Neural cell (in vitro differentiated cells): ENCODE measurements at regions not wholly inside any gene's neighbourhood (a gene's known extent, or its start where the extent isn't known, plus 50 kb on each side); places are given as distances from the start of the nearest gene placed in this dataset.

ENCODE experiments used
- H2AFZ ChIP-seq: fragments of 200-600, 300-800 bp; sonication (generic), shearing (Covaris generic); 2 replicates; pipeline ENCODE4 v1.6.0; 2014; ENCODE audit warnings: low read depth, mild to moderate bottlenecking, antibody characterized with exemption, low read length, moderate library complexity
- H3F3A ChIP-seq: fragments of 200-600 bp; shearing (Covaris generic); 2 replicates; pipeline ENCODE4 v1.6.1; 2016; ENCODE audit warnings: mild to moderate bottlenecking, moderate library complexity, mixed read lengths, antibody characterized with exemption, low read length; ENCODE audit not compliant: insufficient read depth, poor library complexity, severe bottlenecking
- H3K27ac ChIP-seq: fragments of 200-600, 300-800 bp; sonication (generic), shearing (Covaris generic); 2 replicates; pipeline ENCODE4 v1.5.1; 2014; ENCODE audit warnings: mild to moderate bottlenecking, low read length, moderate library complexity
- H3K27me3 ChIP-seq: fragments of 300-800, 200-600 bp; sonication (generic), shearing (Covaris generic); 2 replicates; pipeline ENCODE4 v1.6.0; 2014; ENCODE audit warnings: mild to moderate bottlenecking, low read depth, low read length, moderate library complexity; ENCODE audit not compliant: insufficient read depth
- H3K36me3 ChIP-seq: fragments of 300-800, 200-600 bp; sonication (generic), shearing (Covaris generic); 2 replicates; pipeline ENCODE4 v1.5.1; 2014; ENCODE audit warnings: mild to moderate bottlenecking, antibody characterized with exemption, low read length, moderate library complexity; ENCODE audit not compliant: insufficient read depth
- H3K4me2 ChIP-seq: fragments of 300-800, 200-600 bp; sonication (generic), shearing (Covaris generic); 2 replicates; pipeline ENCODE4 v1.6.0; 2014; ENCODE audit warnings: mild to moderate bottlenecking, low read length
- H3K4me3 ChIP-seq: fragments of 300-800, 200-600 bp; sonication (generic), shearing (Covaris generic); 2 replicates; pipeline ENCODE4 v1.5.1; 2014; ENCODE audit warnings: mild to moderate bottlenecking, low read length, moderate library complexity
- H3K79me2 ChIP-seq: fragments of 200-600 bp; shearing (Covaris generic); replicated peaks from 2 replicates; pipeline ENCODE4 v1.6.0; 2014; ENCODE audit warnings: mild to moderate bottlenecking, low read length, moderate library complexity; ENCODE audit not compliant: insufficient read depth
- H3K9ac ChIP-seq: fragments of 300-800, 200-600 bp; sonication (generic), shearing (Covaris generic); 2 replicates; pipeline ENCODE4 v1.6.1; 2016; ENCODE audit warnings: mild to moderate bottlenecking, low read length, mixed read lengths
- H3K9me2 ChIP-seq: fragments of 200-600 bp; shearing (Covaris generic); 2 replicates; pipeline ENCODE4 v1.6.1; 2016; ENCODE audit warnings: mild to moderate bottlenecking, low read length, mixed read lengths; ENCODE audit not compliant: insufficient read depth
- H3K9me3 ChIP-seq: fragments of 200-600, 300-800 bp; sonication (generic), shearing (Covaris generic); 2 replicates; pipeline ENCODE4 v1.6.1; 2016; ENCODE audit warnings: mild to moderate bottlenecking, mixed run types, low read length, moderate library complexity, mixed read lengths
- H4K20me1 ChIP-seq: fragments of 200-600 bp; shearing (Covaris generic); 2 replicates; pipeline ENCODE4 v1.6.1; 2016; ENCODE audit warnings: mild to moderate bottlenecking, mixed run types; ENCODE audit not compliant: insufficient read depth
- CTCF ChIP-seq: fragments of 450-650 bp; IDR thresholded peaks from 2 replicates; pipeline ENCODE4 v1.5.1; 2014; ENCODE audit warnings: antibody characterized with exemption, mild to moderate bottlenecking, moderate library complexity; ENCODE audit not compliant: poor library complexity, severe bottlenecking
- EP300 ChIP-seq: fragments of 450-650 bp; conservative IDR thresholded peaks from 2 replicates; pipeline ENCODE4 v1.6.1; 2014; ENCODE audit warnings: antibody characterized with exemption, mild to moderate bottlenecking, moderate library complexity; ENCODE audit not compliant: poor library complexity, severe bottlenecking
- EZH2 ChIP-seq: fragments of 200-600, 300-800 bp; shearing (Covaris generic), sonication (generic); IDR thresholded peaks from 2 replicates; pipeline ENCODE4 v1.6.1; 2014; ENCODE audit warnings: antibody characterized with exemption, low read length, borderline replicate concordance, mild to moderate bottlenecking; ENCODE audit not compliant: insufficient read depth, poor library complexity, severe bottlenecking
- MXI1 ChIP-seq: fragments of 450-650 bp; conservative IDR thresholded peaks from 2 replicates; pipeline ENCODE4 v1.6.1; 2014; ENCODE audit warnings: antibody characterized with exemption, mild to moderate bottlenecking; ENCODE audit not compliant: poor library complexity, severe bottlenecking
- POLR2AphosphoS5 ChIP-seq: IDR thresholded peaks from 2 replicates; pipeline ENCODE4 v1.6.1; 2012
- RAD21 ChIP-seq: fragments of 450-650 bp; conservative IDR thresholded peaks from 2 replicates; pipeline ENCODE4 v1.6.1; 2014; ENCODE audit warnings: antibody characterized with exemption, mild to moderate bottlenecking, moderate library complexity
- REST ChIP-seq: IDR thresholded peaks from 2 replicates; pipeline ENCODE4 v1.6.1; 2012; ENCODE audit warnings: borderline replicate concordance
- SMC3 ChIP-seq: fragments of 450-650 bp; conservative IDR thresholded peaks from 2 replicates; pipeline ENCODE4 v1.6.1; 2014; ENCODE audit warnings: antibody characterized with exemption, mild to moderate bottlenecking, moderate library complexity; ENCODE audit not compliant: poor library complexity
- TAF1 ChIP-seq: IDR thresholded peaks from 2 replicates; pipeline ENCODE4 v1.6.1; 2012; ENCODE audit warnings: low read depth

- TF ChIP-seq SMC3 (no peak), MXI1 (no peak), TAF1 (no peak), EP300 (no peak), EZH2 (no peak), CTCF (no peak), POLR2AphosphoS5 (no peak), RAD21 (no peak), REST (no peak)
- Histone ChIP-seq H3K9ac (no peak overlapping the region), H4K20me1 (no peaks in the 10 kb centered on the region), H3K79me2 (no peaks in the 10 kb centered on the region), H3K4me3 (no peak overlapping the region), H3K36me3 (no peaks in the 10 kb centered on the region), H3K9me2 (no peaks in the 10 kb centered on the region), H2AFZ (no peak overlapping the region), H3K9me3 (no peaks in the 10 kb centered on the region), H3K27me3 (no peaks in the 10 kb centered on the region), H3K4me2 (no peak overlapping the region), H3K27ac (no peak overlapping the region), H3F3A (no peaks in the 10 kb centered on the region)
These were observed 85.9 kb downstream of the FOXL3 start for GRCh38 chr7:375901-376305.

GRCh38 chr7:376306-377079 is 86.5 kb downstream of the FOXL3 start:
- H3K4me3 ChIP-seq, result no peak overlapping the region
- H2AFZ ChIP-seq, result no peak overlapping the region
- H3K27me3 ChIP-seq, result no peaks in the 10 kb centered on the region
- H3K36me3 ChIP-seq, result no peaks in the 10 kb centered on the region
- no peaks in the 10 kb centered on the region for H3K79me2 ChIP-seq
- H3K27ac ChIP-seq, result no peak overlapping the region
- H3K9me3 ChIP-seq, result no peaks in the 10 kb centered on the region
- no peaks in the 10 kb centered on the region for H4K20me1 ChIP-seq
- H3K9ac ChIP-seq, result no peak overlapping the region
- TF ChIP-seq REST, result no peak
- no peak for TF ChIP-seq SMC3
- TF ChIP-seq POLR2AphosphoS5, result no peak
- no peaks in the 10 kb centered on the region for H3K9me2 ChIP-seq
- H3F3A ChIP-seq, result no peaks in the 10 kb centered on the region
- no peak overlapping the region for H3K4me2 ChIP-seq
